SK-N-SH treated with all-trans-retinoic acid at 6 μM for 48 hours (cell line): ENCODE measurements at regions not wholly inside any gene's neighbourhood (a gene's known extent, or its start where the extent isn't known, plus 50 kb on each side); places are given as distances from the start of the nearest gene placed in this dataset.

ENCODE experiments used
- ARNTL ChIP-seq: fragments of 450-650 bp; formaldehyde crosslinking; IDR thresholded peaks from 2 replicates; pipeline ENCODE4 v1.5.0; 2020; ENCODE audit warnings: low read depth, mild to moderate bottlenecking, moderate library complexity, borderline replicate concordance
- CSDC2 ChIP-seq: fragments of 250-450 bp; sonication (Bioruptor Pico); IDR thresholded peaks from 2 replicates; pipeline ENCODE4 v1.5.0; 2020; ENCODE audit warnings: mild to moderate bottlenecking, moderate library complexity
- OSR1 ChIP-seq: fragments of 250-450 bp; sonication (Bioruptor Pico); IDR thresholded peaks from 2 replicates; pipeline ENCODE4 v1.8.0; 2022; ENCODE audit warnings: moderate library complexity, mild to moderate bottlenecking, inconsistent platforms
- PATZ1 ChIP-seq: fragments of 250-450 bp; sonication (Bioruptor Pico); IDR thresholded peaks from 2 replicates; pipeline ENCODE4 v1.8.0; 2020; ENCODE audit warnings: mild to moderate bottlenecking, moderate library complexity, borderline replicate concordance
- PPARA ChIP-seq: fragments of 250-450 bp; sonication (Bioruptor Pico); IDR thresholded peaks from 2 replicates; pipeline ENCODE4 v1.5.0; 2020; ENCODE audit warnings: mild to moderate bottlenecking, borderline replicate concordance
- TOX ChIP-seq: fragments of 250-450 bp; sonication (Bioruptor Pico); IDR thresholded peaks from 2 replicates; pipeline ENCODE4 v1.8.0; 2021; ENCODE audit warnings: mild to moderate bottlenecking, moderate library complexity, borderline replicate concordance
- ZFP3 ChIP-seq: fragments of 250-450 bp; sonication (Bioruptor Pico); IDR thresholded peaks from 2 replicates; pipeline ENCODE4 v1.5.0; 2020; ENCODE audit warnings: mild to moderate bottlenecking, moderate library complexity
- ZNF70 ChIP-seq: fragments of 450-650 bp; formaldehyde crosslinking; IDR thresholded peaks from 2 replicates; pipeline ENCODE4 v1.5.0; 2020; ENCODE audit warnings: mild to moderate bottlenecking, moderate library complexity
- ZNF8 ChIP-seq: fragments of 450-650 bp; formaldehyde crosslinking; IDR thresholded peaks from 2 replicates; pipeline ENCODE4 v1.5.0; 2020; ENCODE audit warnings: mild to moderate bottlenecking, moderate library complexity

- TF ChIP-seq PPARA (CRISPR knock-in tag) (no peak), ARNTL (no peak), CSDC2 (CRISPR knock-in tag) (no peak), OSR1 (CRISPR knock-in tag) (no peak), PATZ1 (CRISPR knock-in tag) (no peak), TOX (CRISPR knock-in tag) (no peak), ZNF70 (CRISPR knock-in tag) (no peak), ZFP3 (CRISPR knock-in tag) (no peak), ZNF8 (CRISPR knock-in tag) (no peak)
Observed at GRCh38 chr3:144859161-144859560, 887.5 kb downstream of the DIPK2A start.
